GM19372 (cell line): ENCODE measurements at regions not wholly inside any gene's neighbourhood (a gene's known extent, or its start where the extent isn't known, plus 50 kb on each side); places are given as distances from the start of the nearest gene placed in this dataset.

Experiments
- ATAC-seq: cut with Tn5 transposase; IDR thresholded peaks from one replicate; pipeline ENCODE4 v1.9.1; 2021; ENCODE audit warnings: mild to moderate bottlenecking, low read depth, moderate library complexity; ENCODE audit not compliant: unreplicated experiment

GRCh38 chr5:164355267-164355830, 849.9 kb downstream of the MAT2B start:
- ATAC-seq, result no peak

- ATAC-seq, result no peak
Measured at GRCh38 chr5:164356790-164357189, 851.4 kb downstream of the MAT2B start.

GRCh38 chr5:164357395-164358033, 852.1 kb downstream of the MAT2B start:
- ATAC-seq, result no peak

- ATAC-seq, result no peak
Measured at GRCh38 chr5:164358531-164359259, 853.3 kb downstream of the MAT2B start.

GRCh38 chr5:164359260-164360255, 854.1 kb downstream of the MAT2B start:
- ATAC-seq, result no peak

- no peak for ATAC-seq
Measured at GRCh38 chr5:164360589-164360988, 855.2 kb downstream of the MAT2B start.

GRCh38 chr5:164361986-164362385, 856.6 kb downstream of the MAT2B start:
- no peak for ATAC-seq

GRCh38 chr5:164362835-164363234, 857.4 kb downstream of the MAT2B start:
- no peak for ATAC-seq

GRCh38 chr5:164364237-164365208, 859.1 kb downstream of the MAT2B start:
- no peak for ATAC-seq

- no peak for ATAC-seq
Measured at GRCh38 chr5:164370841-164371240, 865.4 kb downstream of the MAT2B start.

- ATAC-seq, result no peak
Measured at GRCh38 chr5:164372892-164373291, 867.5 kb downstream of the MAT2B start.

GRCh38 chr5:164373876-164374275, 868.5 kb downstream of the MAT2B start:
- no peak for ATAC-seq

GRCh38 chr5:164375051-164375450, 869.6 kb downstream of the MAT2B start:
- ATAC-seq, result no peak

- no peak for ATAC-seq
Measured at GRCh38 chr5:164376843-164377242, 871.4 kb downstream of the MAT2B start.

- ATAC-seq, result no peak
Measured at GRCh38 chr5:164377746-164378145, 872.3 kb downstream of the MAT2B start.

GRCh38 chr5:164383662-164384061, 878.2 kb downstream of the MAT2B start:
- no peak for ATAC-seq

GRCh38 chr5:164392531-164392930, 887.1 kb downstream of the MAT2B start:
- no peak for ATAC-seq

- no peak for ATAC-seq
Measured at GRCh38 chr5:164394686-164395194, 889.3 kb downstream of the MAT2B start.

GRCh38 chr5:164412531-164412930, 907.1 kb downstream of the MAT2B start:
- ATAC-seq, result no peak
